ENCODE measurements at regions not wholly inside any gene's neighbourhood (a gene's known extent, or its start where the extent isn't known, plus 50 kb on each side); places are given as distances from the start of the nearest gene placed in this dataset.

- DNase-seq = no peak
Observed at GRCh38 chr1:232474826-232475225, 155.1 kb downstream of the SIPA1L2 start.

- DNase-seq = no peak
Observed at GRCh38 chr1:232473900-232474299, 156.0 kb downstream of the SIPA1L2 start.

- no peak for DNase-seq
Observed at GRCh38 chr1:232473324-232473723, 156.6 kb downstream of the SIPA1L2 start.

- DNase-seq = no peak
Observed at GRCh38 chr1:232472485-232473041, 157.4 kb downstream of the SIPA1L2 start.

GRCh38 chr1:232471250-232471649 is 158.7 kb downstream of the SIPA1L2 start:
- no peak for DNase-seq

- no peak for DNase-seq
Observed at GRCh38 chr1:232470711-232471110, 159.2 kb downstream of the SIPA1L2 start.

- DNase-seq = no peak
Observed at GRCh38 chr1:232468249-232468648, 161.7 kb downstream of the SIPA1L2 start.

GRCh38 chr1:232467073-232467760 is 162.7 kb downstream of the SIPA1L2 start:
- no peak for DNase-seq

- no peak for DNase-seq
Observed at GRCh38 chr1:232464325-232464724, 165.6 kb downstream of the SIPA1L2 start.

GRCh38 chr1:232463225-232463624 is 166.7 kb downstream of the SIPA1L2 start:
- DNase-seq = no peak

- peak; percentile 46 for DNase-seq
Observed at GRCh38 chr1:232462213-232462612, 167.7 kb downstream of the SIPA1L2 start.

GRCh38 chr1:232459826-232460225 is 170.1 kb downstream of the SIPA1L2 start:
- DNase-seq = no peak

- no peak for DNase-seq
Observed at GRCh38 chr1:232459087-232459486, 170.8 kb downstream of the SIPA1L2 start.

GRCh38 chr1:232457595-232457994 is 172.3 kb downstream of the SIPA1L2 start:
- no peak for DNase-seq

- no peak for DNase-seq
Observed at GRCh38 chr1:232456714-232457113, 173.2 kb downstream of the SIPA1L2 start.

GRCh38 chr1:232454227-232454886 is 175.6 kb downstream of the SIPA1L2 start:
- DNase-seq = no peak

- no peak for DNase-seq
Observed at GRCh38 chr1:232452736-232453440, 177.0 kb downstream of the SIPA1L2 start.

- no peak for DNase-seq
Observed at GRCh38 chr1:232452117-232452516, 177.8 kb downstream of the SIPA1L2 start.

GRCh38 chr1:232451506-232451905 is 178.4 kb downstream of the SIPA1L2 start:
- DNase-seq = no peak

GRCh38 chr1:232450615-232451014 is 179.3 kb downstream of the SIPA1L2 start:
- DNase-seq = no peak

GRCh38 chr1:232447125-232447524 is 182.8 kb downstream of the SIPA1L2 start:
- no peak for DNase-seq

GRCh38 chr1:232445361-232446106 is 184.4 kb downstream of the SIPA1L2 start:
- no peak for DNase-seq

GRCh38 chr1:232443372-232443771 is 186.6 kb downstream of the SIPA1L2 start:
- DNase-seq = no peak
